Activated gamma-delta T cell treated with anti-CD3 and anti-CD28 coated beads, Interleukin-2, amount 50 U/mL, for 16 hours (primary cell): ENCODE measurements at regions not wholly inside any gene's neighbourhood (a gene's known extent, or its start where the extent isn't known, plus 50 kb on each side); places are given as distances from the start of the nearest gene placed in this dataset.
"Not testable (repeated sequence)": the region's sequence is repeated elsewhere in the genome, so short reads cannot be mapped to it uniquely, and the experiment has no call there.

ENCODE experiments used
- DNase-seq: peaks from one replicate; pipeline ENCODE4 v3.0.0-alpha.2; 2020; ENCODE audit warnings: low read depth

DNA sequence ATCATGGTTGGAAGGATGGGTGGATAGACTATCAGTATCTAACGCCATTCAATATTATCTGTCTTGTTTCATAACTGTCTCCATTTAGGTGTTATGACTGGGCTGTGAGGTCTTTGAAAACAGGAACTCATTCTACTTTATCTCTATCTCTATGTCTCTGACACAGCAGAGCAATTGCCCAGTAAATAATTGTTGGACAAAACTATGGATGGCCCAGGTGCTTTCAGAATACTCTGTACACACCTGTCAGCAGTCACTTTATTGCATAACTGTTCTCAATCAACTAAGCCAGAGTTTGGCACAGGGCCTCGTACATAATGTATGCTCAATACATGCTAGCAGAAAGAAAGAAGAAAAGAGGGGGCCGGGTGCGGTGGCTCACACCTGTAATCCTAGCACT, 210.3 kb downstream of the OPA1 start:
- DNase-seq: no peak

DNA sequence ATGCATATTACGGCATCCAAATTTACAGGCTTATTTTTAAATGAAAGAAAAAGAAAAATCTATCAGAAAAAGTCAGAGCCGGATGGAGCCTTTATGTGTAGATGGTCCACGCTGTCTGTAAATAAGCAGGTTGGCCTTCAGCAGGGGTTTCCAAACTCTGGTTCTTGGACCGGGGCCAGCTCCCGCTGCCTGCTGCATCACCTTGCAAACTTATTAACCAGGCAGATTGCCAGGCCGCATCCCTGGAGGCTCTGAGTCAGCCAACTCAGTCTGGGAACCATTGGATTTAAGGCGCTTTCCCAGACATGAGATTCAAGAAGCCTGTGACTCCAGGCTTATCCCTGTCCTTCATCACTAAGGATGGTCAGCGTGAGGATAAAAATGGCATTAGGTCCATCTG, 212.4 kb downstream of the OPA1 start:
- DNase-seq: no peak

DNA sequence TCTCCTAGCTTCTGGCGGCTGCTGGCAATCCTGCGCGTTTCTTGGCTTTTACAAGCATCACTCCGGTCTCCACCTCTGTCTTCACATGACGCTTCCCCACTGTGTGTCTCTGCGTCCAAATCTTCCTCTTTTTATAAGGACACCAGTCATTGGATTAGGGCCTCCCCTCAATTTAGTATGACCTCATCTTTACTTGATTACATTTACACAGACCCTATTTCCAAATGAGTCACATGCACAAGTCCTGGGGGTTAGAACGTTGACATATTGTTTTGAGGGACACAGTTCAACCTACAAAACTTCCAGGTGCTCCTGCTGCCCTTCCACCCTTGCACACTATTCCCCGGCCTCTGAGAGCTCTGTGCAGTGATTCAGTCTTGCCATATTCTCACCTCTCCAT, 215.3 kb downstream of the OPA1 start:
- no peak for DNase-seq

DNA sequence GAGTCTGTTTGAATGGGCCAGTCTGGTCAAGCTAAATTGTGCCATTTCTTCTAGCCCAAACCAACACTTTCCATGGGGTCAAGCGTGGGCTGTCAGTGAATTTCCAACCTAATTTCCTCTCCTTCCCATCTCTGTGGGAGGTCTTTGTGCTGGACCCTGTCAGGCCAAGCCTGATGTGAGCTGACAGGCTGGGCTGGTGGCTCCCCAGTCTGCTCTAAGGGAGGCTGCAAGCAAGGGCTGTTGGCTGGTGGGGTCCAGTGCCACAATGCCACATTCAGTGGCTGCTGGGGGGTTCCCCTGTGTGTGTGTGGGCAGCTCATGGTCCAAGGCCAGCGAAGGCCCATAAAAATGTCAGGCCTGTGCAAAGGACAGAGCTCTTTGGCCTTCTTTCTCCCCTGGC, 216.1 kb downstream of the OPA1 start:
- no peak for DNase-seq

DNA sequence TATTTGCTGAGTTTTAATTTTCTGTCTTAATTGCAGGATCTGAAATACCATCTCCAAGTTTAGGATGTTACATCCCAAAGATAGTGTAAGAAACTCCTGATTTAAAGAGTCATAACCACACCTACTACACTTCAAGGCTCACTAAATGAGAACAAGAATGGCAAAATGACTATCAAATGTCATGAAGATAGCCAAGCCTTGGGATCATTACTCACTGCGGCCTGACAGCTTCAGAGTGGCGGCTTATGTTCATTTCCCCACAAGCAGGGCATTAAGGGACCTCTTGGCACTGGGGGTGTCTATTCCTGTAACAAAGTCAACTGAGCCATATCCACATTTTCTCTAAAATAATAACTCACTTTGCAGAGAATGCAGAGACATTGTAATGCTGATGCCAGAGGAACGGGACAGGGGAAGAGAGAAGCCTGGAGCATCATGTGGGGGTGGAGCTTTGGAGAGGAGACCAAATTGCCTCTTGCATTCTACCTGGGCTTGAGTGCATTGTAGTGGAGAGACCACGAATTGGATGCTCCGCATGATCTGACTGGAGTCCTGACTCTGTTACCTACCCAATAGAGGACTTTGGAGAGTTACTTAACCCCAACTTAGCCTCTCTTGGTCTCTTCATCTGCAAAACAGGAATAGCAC, 219.2 kb downstream of the OPA1 start:
- DNase-seq: no peak

DNA sequence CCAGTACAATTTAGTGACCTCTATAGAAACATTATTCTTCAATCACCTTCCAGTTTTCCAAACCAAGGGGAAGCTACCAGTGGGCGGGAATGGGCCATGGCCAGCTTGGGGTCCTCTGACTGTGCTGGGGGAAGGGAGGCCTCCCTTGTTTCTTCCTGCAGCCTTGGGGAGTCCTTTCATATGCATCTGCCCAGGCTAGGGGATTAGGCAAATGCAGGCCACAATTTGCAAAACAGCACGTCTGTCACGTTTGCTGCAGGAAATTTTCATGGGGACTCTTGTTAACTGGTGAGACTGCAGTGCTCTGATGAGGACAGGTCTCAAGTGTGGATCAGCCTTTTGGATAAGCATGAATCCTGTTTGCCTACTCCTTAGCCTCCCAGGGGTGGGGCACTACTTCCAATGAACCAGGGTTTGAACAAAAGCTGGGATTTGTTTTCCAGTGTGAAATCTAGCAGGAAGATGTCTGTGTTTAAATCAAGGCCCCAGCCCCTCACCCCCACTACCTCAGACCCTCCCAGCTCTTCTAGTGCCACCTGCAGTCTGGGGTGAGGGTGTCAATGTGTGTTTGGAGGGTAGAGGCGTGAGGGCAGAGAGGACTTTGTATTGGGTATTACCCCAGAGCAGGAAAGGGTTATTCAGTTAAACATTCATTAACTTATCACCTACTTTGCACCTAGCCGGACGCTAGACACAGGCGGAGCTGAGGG, 219.9 kb downstream of the OPA1 start:
- DNase-seq: no peak

DNA sequence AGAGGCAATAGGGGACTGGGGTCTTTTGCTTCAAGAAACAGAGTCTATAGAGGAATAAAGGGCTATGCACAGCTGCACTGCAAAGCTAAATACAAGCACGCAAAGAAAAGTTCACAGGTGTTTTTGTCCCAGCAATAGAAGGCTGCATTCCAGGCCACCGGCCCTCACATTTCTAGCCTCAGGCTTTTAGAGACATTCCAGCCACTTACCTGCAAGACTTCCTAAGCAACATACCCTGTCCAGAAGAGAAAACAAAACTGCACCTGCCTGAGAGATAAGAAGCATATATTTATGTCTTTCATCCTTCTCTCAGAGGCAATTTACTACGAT, 220.5 kb downstream of the OPA1 start:
- DNase-seq: no peak

DNA sequence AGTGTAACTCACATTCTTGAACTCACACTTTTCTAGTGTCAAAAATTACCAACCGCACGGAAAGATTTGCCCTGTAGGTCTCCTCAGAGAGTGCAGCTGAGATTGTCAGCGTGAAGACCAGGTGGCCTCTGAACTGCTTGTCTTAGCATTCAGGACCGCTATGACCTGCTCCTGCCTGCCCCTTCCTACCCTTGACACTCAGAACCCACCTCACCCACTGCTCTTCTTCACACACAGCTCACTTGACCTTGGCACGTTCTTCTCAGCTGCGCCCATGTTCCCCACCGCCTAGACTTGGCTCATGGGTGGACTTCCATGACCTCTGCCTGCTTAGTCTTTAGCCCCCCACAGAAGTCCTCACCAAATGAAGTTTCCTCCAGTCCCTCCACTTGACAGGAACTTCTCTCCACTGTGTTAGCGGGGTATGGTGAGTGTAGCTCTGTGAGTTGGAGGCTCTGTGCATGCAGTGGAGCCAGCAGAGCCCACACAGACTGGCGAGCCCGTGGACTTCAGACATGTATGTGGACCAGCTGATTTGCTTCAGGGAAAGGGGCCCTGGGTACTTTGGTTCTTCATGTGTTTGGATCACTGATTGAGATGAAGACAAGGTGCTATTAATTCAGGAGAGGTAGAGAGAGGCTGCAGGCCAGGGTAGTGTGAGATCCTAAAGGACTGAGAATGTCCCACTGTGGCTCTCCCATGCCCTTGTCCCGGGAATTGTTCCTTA, 221.3 kb downstream of the OPA1 start:
- DNase-seq: no peak

DNA sequence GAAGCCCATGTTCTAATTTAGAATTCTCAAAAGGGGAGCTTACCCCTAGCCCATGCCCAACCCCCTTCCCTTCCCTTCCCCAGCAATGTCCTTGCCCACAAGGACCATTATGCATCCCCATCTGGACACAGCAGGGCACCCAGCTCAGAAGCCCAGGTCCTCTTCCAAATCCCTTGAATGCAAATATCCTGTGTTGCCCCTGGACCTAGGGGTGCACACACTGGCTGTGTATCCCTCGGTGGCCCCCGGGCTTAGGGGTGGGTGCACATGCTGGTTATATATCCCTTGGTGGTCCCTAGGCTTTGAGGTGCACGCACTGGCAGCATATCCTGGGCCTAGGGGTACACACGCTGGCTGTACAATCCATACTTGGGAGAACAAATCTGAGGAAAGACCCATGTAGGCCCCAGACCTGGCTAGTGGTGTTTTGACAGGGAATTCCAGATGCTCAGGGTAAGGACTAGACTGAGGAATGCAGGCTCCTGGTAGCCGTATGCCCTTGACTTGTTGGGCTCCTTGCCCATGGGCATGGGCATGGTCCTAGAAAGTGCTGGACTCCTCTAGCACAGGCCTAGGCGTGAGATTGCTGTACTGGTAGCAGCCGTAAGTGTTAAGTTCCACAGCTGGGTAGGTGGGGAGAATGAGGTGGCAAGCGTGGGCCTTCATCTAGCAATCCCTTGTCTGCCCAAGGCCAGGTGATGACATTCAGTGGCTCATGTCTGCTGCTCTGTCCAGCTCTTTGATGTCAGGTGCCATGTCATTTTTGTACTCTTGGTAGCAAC, 222.4 kb downstream of the OPA1 start:
- no peak for DNase-seq

DNA sequence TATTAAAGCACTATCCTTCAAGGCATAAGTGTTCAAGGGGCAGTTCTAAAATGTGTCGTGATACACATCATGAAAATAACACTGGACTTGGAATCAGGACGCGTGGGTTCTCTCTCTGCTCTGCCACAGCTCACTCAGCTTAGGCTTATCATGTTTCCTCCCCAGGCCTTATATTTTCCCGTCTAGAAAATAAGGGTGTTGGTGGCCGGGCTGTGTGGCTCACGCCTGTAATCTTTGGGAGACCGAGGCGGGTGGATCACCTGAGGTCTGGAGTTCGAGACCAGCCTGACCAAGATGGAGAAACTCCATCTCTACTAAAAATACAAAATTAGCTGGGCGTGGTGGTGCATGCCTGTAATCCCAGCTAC, 223.0 kb downstream of the OPA1 start:
- no peak for DNase-seq

DNA sequence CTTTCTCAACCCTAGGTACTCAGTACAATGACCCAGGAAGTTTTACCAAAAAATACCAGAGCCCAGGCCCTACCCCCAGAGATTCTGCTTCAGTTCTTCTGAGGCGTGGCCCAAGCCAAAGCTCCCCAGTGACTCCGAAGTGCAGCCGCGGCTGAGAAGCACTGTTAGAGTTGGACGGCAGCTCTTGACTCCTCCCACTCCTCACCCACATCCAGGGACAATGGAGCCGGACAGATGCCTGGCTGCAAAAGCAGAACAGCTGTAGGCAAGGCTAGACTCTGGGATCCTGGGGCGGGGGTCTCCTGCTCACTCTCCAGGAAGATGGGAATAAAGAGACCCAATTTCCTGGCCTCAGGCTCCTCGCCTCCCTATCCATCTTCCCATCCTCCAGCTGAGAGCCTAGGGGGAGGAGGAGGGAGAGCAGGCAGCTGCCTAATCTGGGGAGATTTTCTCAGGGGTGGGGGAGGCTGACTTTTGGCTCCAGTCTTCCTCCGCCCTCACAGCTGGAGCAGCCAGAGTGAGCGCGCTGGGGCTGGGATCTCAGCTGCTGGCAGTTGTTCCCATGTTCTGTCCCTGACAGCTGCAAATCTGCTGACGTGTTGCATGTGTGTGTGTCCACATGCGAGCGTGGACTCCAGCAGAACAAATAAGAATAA, 223.8 kb downstream of the OPA1 start:
- no peak for DNase-seq

DNA sequence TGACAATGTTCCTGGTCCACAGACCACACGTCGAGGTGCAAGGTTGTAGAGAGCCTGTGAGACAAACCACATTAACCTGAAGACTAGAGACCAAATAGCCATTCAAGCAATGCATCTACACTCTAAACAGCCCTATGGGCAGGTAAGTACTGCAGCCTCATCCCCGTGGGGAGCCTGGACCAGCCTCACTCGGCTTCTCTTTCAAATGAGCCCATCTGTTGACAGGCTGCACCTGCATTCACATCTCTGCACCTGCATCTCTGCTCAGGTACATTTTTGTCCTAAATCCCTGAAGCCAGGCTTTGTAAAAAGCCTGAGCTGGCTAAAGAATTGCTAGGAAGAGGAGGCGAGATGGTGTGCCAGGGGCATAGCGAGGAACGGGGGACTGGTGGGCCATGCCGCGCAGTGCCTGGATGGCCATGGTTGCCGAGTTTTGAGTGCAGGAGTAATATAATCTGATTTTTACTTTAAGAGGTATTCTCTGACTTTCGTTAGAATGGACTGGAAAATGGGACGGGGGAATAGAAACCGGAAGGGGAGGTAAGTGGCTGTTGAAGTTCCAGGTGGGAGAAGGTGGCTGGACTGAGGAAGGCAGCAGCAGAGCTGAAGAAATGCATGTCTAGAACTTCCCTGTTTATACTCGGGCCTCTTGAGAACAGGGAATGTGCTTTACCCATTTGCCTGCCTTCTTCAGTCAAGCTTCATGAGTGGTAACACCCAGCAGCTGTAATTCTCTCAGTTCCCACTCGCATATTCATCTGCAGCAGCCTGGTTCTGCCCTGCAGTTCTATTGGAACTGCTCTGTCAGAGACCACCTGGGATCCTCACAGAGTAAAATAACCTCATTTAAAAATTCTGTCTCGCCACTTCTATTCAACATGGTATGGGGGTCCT, 226.4 kb downstream of the OPA1 start:
- DNase-seq: no peak

DNA sequence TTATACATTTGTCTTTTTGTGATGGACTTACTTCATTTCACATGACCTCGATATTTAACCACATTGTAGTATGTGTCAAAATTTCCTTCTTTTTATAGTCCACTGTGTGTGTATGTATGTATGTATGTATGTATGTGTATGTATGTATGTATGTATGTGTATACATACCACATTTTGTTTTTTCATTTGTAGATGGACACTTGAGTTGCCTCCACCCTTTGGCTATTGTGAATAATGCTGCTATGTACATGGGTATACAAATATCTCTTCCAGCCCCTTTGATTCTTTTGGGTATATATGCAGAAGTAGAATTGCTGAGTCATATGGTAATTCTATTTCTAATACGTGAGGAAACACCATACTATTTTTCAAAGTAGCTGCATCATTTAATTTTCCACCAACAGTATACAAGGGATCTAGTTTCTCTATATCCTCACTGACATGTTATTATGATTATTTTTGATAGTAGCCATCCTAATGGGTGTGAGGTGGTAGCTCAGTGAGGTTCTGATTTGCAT, 228.2 kb downstream of the OPA1 start:
- DNase-seq: no peak

DNA sequence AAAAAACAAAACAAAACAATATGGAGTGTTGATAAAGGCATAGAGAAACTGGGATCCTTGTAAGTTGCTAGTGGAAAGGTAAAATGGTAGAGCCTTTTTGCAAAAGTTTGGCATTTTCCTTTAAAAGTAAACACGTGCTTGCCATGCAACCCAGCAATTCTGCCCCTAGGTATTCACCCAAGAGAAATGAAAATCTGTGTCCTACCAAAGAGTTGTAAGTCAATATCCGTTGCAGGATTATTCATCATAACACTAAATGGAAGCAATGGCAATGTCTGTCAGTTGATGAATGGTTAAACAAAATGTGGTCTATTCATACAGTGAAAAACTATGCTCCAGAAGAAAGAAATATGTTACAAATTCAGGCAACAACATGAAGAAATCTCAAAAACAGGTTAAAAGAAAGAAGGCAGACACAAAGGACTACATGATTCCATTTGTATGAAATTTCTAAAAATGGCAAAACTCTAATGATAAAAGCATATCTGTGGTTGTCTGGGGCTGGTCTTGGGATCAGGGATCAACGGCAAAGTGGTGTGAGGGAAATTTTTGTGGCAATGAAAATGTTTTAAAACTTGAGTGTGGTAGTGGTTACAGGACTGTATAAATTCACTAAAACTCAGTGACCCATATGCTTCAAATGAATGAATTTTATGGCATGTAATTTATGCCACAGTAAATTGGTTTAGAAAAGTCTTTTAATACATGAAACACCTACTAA, 229.6 kb downstream of the OPA1 start:
- no peak for DNase-seq

DNA sequence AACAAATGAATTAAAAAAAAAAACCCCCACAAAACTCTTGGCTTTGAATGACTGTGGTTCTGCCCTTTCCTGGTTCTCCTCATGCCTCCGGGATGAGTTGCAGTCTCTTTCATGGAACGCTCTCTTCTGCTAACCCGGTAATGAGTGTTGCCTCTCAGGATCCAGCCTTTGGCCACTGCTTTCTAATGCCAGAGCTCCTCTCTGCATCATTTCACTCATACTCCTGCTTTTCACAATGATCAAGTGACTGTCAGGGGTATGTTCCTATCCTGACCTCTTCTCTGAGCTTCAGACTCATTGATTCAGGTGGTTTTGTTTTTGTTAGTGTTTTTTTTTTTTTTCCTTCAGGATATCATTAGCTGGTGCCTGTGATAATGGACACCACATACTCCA, 230.2 kb downstream of the OPA1 start:
- DNase-seq: not testable (repeated sequence)

DNA sequence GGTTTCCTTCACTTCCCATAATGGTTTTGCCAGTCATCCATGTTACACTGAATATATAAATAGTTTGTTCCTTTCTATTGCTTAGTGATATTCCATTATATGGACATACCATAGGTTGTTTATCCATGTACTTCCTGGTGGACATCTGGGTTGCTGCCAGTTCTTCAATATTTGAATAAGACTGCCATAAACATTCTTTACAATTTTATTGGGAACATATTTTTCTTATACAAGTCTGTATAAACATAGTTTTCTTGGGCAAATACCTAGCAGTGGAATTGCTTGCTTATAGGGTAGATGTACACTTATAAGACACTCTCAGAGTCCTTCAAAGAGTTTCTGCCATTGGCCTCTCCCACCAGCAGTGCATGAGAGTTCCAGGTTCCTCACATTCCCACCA, 231.4 kb downstream of the OPA1 start:
- no peak for DNase-seq

DNA sequence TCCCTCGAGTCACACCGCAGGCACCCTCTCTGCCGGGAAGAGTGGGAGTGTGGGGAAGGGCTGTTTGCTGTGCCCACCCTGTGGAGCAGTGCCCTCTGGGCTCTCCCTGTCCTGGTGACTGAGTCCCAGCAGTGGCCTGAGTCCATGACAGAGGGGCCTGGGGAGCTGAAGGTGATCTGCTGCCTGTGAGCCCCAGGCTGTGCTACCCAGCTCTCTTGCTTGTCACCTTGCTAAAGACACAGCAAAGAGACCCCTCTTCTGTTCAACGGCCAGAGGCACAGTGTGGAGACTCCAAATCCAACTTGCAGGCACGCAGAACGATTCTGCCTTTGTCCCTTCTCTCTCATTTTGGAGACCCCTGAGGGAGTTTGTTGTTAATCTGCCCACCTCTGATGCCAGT, 232.6 kb downstream of the OPA1 start:
- no peak for DNase-seq

DNA sequence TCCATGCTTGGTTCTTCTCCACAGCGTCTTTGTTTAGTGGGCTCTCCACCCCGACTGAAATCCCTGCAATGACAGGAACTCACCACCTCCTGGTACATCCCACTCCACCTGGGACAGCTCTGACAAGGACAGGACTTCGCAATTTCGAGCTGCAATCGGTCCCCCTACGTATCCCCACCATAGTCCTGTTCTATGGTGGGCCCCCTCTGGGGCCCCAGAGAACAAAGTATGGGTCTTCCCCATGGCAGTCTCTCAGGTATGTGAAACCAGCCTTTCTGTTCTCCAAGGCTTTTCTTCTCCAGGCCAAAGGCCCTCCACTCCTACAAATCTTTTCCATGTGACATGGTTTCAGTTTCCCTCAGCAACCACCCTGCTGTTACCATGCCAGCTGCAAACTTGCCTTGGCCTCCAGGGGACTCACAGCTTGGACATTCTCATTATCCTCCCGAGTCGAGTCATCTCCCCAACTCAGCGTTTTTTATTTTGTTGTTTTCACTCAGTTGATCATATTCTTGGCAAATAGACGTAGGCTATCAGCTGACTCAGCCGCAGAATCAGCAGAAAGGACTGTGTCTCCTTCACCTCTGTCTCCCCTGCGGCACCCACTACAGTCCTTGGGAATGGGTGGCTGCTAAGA, 233.3 kb downstream of the OPA1 start:
- no peak for DNase-seq

DNA sequence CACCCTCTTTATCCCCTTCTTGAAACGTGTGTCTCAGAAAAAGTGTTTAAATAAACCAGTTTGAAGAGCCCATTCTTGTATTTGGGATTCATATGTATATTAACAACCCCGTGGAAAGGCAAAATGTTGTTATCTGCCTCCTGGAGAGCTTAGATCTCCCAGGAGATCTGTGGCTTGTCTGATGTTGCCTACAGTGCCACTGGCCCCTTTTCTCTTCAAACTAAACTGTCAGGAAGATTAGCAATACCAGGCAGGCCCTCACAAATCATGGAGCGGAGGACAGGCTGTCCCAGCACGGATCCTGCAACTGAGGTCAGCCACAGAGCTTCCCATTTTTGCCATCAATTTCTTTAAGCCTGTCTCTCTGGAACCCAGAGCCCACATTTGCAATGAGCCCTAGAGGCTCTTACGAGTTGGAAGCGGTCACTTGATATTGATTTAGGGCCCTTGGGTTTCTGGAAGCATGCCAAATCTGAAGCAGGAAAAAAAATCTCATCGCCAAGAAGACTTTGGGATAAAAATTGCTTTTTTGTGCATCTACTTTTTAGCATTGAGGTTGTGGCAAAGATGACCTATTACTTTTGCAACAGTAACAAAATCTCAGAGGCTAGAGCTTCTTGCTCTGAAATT, 234.1 kb downstream of the OPA1 start:
- DNase-seq: no peak
